Fibroblast of lung (primary cell): ENCODE measurements at regions not wholly inside any gene's neighbourhood (a gene's known extent, or its start where the extent isn't known, plus 50 kb on each side); places are given as distances from the start of the nearest gene placed in this dataset.

Source experiments
- CTCF ChIP-seq, 2 donors: IDR thresholded peaks in 1 of 2; conservative IDR thresholded peaks in 1 of 2; 1 replicate in 1 of 2; 2 replicates in 1 of 2; pipeline ENCODE4 v1.5.1; 2011 to 2012; ENCODE audit warnings: low read length in 2 of 2, control low read depth in 1 of 2, inconsistent platforms in 1 of 2, low read depth in 1 of 2, mild to moderate bottlenecking in 1 of 2
- EZH2 ChIP-seq: IDR thresholded peaks from 2 replicates; pipeline ENCODE4 v1.5.1; 2012; ENCODE audit warnings: low read length, control low read depth, mild to moderate bottlenecking; ENCODE audit errors: missing control alignments

DNA sequence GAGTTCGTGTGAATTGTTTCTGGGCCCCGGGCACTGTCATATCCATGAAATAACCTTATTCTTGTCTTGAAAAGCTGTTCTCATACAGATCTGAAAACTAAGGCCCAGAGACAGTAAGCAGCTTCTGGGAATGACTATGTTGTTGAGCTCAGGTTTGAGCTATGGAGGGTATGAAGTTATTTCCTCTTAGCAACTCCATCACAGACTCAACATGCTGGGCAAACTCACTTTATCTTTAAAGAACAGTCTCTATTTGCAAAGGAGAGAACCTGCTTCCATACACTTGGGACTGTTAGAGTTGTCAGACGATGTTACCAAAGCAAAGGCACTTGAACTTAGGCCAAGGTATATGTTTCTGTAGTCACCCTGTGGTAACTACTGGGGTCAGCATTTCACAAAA, 90.0 kb downstream of the GPR88 start:
- no peak for TF ChIP-seq CTCF (conservative IDR thresholded peaks at IDR 0.05 in 1 of 2, IDR thresholded peaks at IDR 0.05 in 1 of 2; ENCODE audit: low read depth in 1 of 2, low read length in 2 of 2)
- no peak for TF ChIP-seq EZH2
